ENCODE measurements at regions not wholly inside any gene's neighbourhood (a gene's known extent, or its start where the extent isn't known, plus 50 kb on each side); places are given as distances from the start of the nearest gene placed in this dataset.

GRCh38 chr9:26066237-26066636 lies 388.0 kb upstream of the TUSC1 start:
- Histone ChIP-seq H3K27me3 (ENCODE audit: insufficient read depth, low read length) (no peaks in the 10 kb centered on the region), H3K4me2 (ENCODE audit: low read length) (no peak overlapping the region), H3K4me3 (ENCODE audit: insufficient read depth, low read depth, low read length) (no peak overlapping the region), H3K27ac (ENCODE audit: low read depth, low read length) (no peak overlapping the region), H4K20me1 (ENCODE audit: insufficient read depth, low read length) (no peaks in the 10 kb centered on the region), H3K9me3 (ENCODE audit: insufficient read depth, low read depth, low read length) (no peaks in the 10 kb centered on the region), H2AFZ (ENCODE audit: low read depth, low read length) (no peak overlapping the region), H3K79me2 (ENCODE audit: insufficient read depth, low read length) (no peaks in the 10 kb centered on the region), H3K4me1 (ENCODE audit: insufficient read depth, low read length) (no peaks in the 10 kb centered on the region), H3K36me3 (ENCODE audit: insufficient read depth, low read length) (no peaks in the 10 kb centered on the region), H3K9ac (ENCODE audit: low read length) (no peak overlapping the region)
- no peaks in the 10 kb centered on the region for H3K9me3 Mint-ChIP-seq (ENCODE audit: unreplicated experiment)
- TF ChIP-seq EZH2 (IDR thresholded peaks at IDR 0.05; ENCODE audit: insufficient read depth, low read length) (no peak), CTCF (IDR thresholded peaks at IDR 0.05; ENCODE audit: insufficient read depth, low read depth, low read length) (no peak)
- H3K4me3 Mint-ChIP-seq (ENCODE audit: unreplicated experiment), result no peak overlapping the region
- H3K36me3 Mint-ChIP-seq (ENCODE audit: low read depth, unreplicated experiment), result no peaks in the 10 kb centered on the region
- H3K27ac Mint-ChIP-seq (ENCODE audit: unreplicated experiment), result no peak overlapping the region
- no peaks in the 10 kb centered on the region for H3K27me3 Mint-ChIP-seq (ENCODE audit: low read depth, unreplicated experiment)
- DNase-seq (ENCODE audit: low read depth) (no peak), FAIRE-seq (no peak)
- peaks cover 10% of the 10 kb centered on the region for H3K4me1 Mint-ChIP-seq (ENCODE audit: low read depth, unreplicated experiment)

- Mint-ChIP-seq H3K27me3 (ENCODE audit: low read depth, unreplicated experiment) (no peaks in the 10 kb centered on the region), H3K27ac (ENCODE audit: unreplicated experiment) (no peak overlapping the region), H3K4me3 (ENCODE audit: unreplicated experiment) (no peak overlapping the region), H3K36me3 (ENCODE audit: low read depth, unreplicated experiment) (no peaks in the 10 kb centered on the region), H3K9me3 (ENCODE audit: unreplicated experiment) (no peaks in the 10 kb centered on the region), H3K4me1 (ENCODE audit: low read depth, unreplicated experiment) (peaks cover 17% of the 10 kb centered on the region)
- no peak overlapping the region for H3K9ac ChIP-seq (ENCODE audit: low read length)
- H3K27me3 ChIP-seq (ENCODE audit: insufficient read depth, low read length), result no peaks in the 10 kb centered on the region
- no peaks in the 10 kb centered on the region for H3K4me1 ChIP-seq (ENCODE audit: insufficient read depth, low read length)
- H3K36me3 ChIP-seq (ENCODE audit: insufficient read depth, low read length), result no peaks in the 10 kb centered on the region
- no peak overlapping the region for H3K27ac ChIP-seq (ENCODE audit: low read depth, low read length)
- no peaks in the 10 kb centered on the region for H3K9me3 ChIP-seq (ENCODE audit: insufficient read depth, low read depth, low read length)
- DNase-seq (ENCODE audit: low read depth) (no peak), FAIRE-seq (no peak)
- H4K20me1 ChIP-seq (ENCODE audit: insufficient read depth, low read length), result no peaks in the 10 kb centered on the region
- no peak overlapping the region for H3K4me2 ChIP-seq (ENCODE audit: low read length)
- H3K4me3 ChIP-seq (ENCODE audit: insufficient read depth, low read depth, low read length), result no peak overlapping the region
- TF ChIP-seq EZH2 (IDR thresholded peaks at IDR 0.05; ENCODE audit: insufficient read depth, low read length), result no peak
- no peak for TF ChIP-seq CTCF (IDR thresholded peaks at IDR 0.05; ENCODE audit: insufficient read depth, low read depth, low read length)
- H3K79me2 ChIP-seq (ENCODE audit: insufficient read depth, low read length), result no peaks in the 10 kb centered on the region
- H2AFZ ChIP-seq (ENCODE audit: low read depth, low read length), result no peak overlapping the region
These were observed 383.8 kb upstream of the TUSC1 start for GRCh38 chr9:26061948-26062575.

GRCh38 chr9:26058111-26058895 lies 380.1 kb upstream of the TUSC1 start:
- Histone ChIP-seq H3K27me3 (ENCODE audit: insufficient read depth, low read length) (no peaks in the 10 kb centered on the region), H3K27ac (ENCODE audit: low read depth, low read length) (no peak overlapping the region), H3K4me2 (ENCODE audit: low read length) (no peak overlapping the region), H4K20me1 (ENCODE audit: insufficient read depth, low read length) (no peaks in the 10 kb centered on the region), H3K9ac (ENCODE audit: low read length) (no peak overlapping the region), H3K9me3 (ENCODE audit: insufficient read depth, low read depth, low read length) (no peaks in the 10 kb centered on the region), H3K36me3 (ENCODE audit: insufficient read depth, low read length) (no peaks in the 10 kb centered on the region), H3K4me1 (ENCODE audit: insufficient read depth, low read length) (peaks cover 9% of the 10 kb centered on the region), H2AFZ (ENCODE audit: low read depth, low read length) (no peak overlapping the region), H3K4me3 (ENCODE audit: insufficient read depth, low read depth, low read length) (no peak overlapping the region), H3K79me2 (ENCODE audit: insufficient read depth, low read length) (no peaks in the 10 kb centered on the region)
- Mint-ChIP-seq H3K9me3 (ENCODE audit: unreplicated experiment) (no peaks in the 10 kb centered on the region), H3K27me3 (ENCODE audit: low read depth, unreplicated experiment) (no peaks in the 10 kb centered on the region), H3K4me3 (ENCODE audit: unreplicated experiment) (no peak overlapping the region), H3K27ac (ENCODE audit: unreplicated experiment) (peak overlapping the region; percentile 85), H3K4me1 (ENCODE audit: low read depth, unreplicated experiment) (peaks cover 46% of the 10 kb centered on the region), H3K36me3 (ENCODE audit: low read depth, unreplicated experiment) (no peaks in the 10 kb centered on the region)
- DNase-seq (ENCODE audit: low read depth) (peak; percentile 44), FAIRE-seq (no peak)
- TF ChIP-seq CTCF (IDR thresholded peaks at IDR 0.05; ENCODE audit: insufficient read depth, low read depth, low read length) (no peak), EZH2 (IDR thresholded peaks at IDR 0.05; ENCODE audit: insufficient read depth, low read length) (no peak)
